PC-9 (cell line): ENCODE measurements at regions not wholly inside any gene's neighbourhood (a gene's known extent, or its start where the extent isn't known, plus 50 kb on each side); places are given as distances from the start of the nearest gene placed in this dataset.
A peak's percentile ranks its signal among the peaks of the same experiment; 100 is the strongest.

Experiments used
- BruUV-seq: library from RNA; stranded (reverse); fragments of 400-500 nt; replicated peaks from 2 replicates; lab custom pipeline; 2021; lab: Mats Ljungman, UMichigan
- CTCF ChIA-PET: fragments of 300-600 bp; sonication (Branson Sonifier 250); formaldehyde crosslinking; loops from one replicate; lab custom pipeline; 2022; ENCODE audit warnings: antibody characterized with exemption; lab: Charles Lee
- POLR2A ChIA-PET: fragments of 300-600 bp; sonication (Branson Sonifier 250); formaldehyde crosslinking; loops from one replicate; lab custom pipeline; 2022; ENCODE audit warnings: antibody characterized with exemption; ENCODE audit not compliant: unreplicated experiment; lab: Charles Lee
- DNase-seq, 2 experiments: peaks; one replicate each; pipeline versions ENCODE4 v3.0.0 to v3.0.0-alpha.2; 2015 to 2022; ENCODE audit warnings: mixed read lengths in 1 of 2
- H2AFZ ChIP-seq: fragments of 200-600 bp; sonication (generic); 2 replicates; pipeline ENCODE4 v1.8.1; 2017; ENCODE audit warnings: antibody characterized with exemption
- H3F3A ChIP-seq: fragments of 200-600 bp; sonication (generic); 2 replicates; pipeline ENCODE4 v1.8.1; 2017; ENCODE audit warnings: antibody characterized with exemption, mild to moderate bottlenecking, low read depth; ENCODE audit not compliant: insufficient read depth
- H3K27ac ChIP-seq: fragments of 200-600 bp; sonication (generic); 2 replicates; pipeline ENCODE4 v1.6.1; 2016; ENCODE audit warnings: mixed run types
- H3K27me3 ChIP-seq: fragments of 200-600 bp; sonication (generic); 2 replicates; pipeline ENCODE4 v1.6.1; 2016; ENCODE audit warnings: low read depth, mixed run types; ENCODE audit not compliant: insufficient read depth
- H3K36me3 ChIP-seq: fragments of 200-600 bp; sonication (generic); 2 replicates; pipeline ENCODE4 v1.6.1; 2016; ENCODE audit warnings: low read depth, mixed run types
- H3K4me1 ChIP-seq: fragments of 200-600 bp; sonication (generic); replicated peaks from 2 replicates; pipeline ENCODE4 v1.6.1; 2016; ENCODE audit warnings: mixed run types; ENCODE audit not compliant: insufficient read depth
- H3K4me2 ChIP-seq: fragments of 200-600 bp; sonication (generic); 2 replicates; pipeline ENCODE4 v1.6.1; 2017; ENCODE audit warnings: mixed run types
- H3K4me3 ChIP-seq: fragments of 200-600 bp; sonication (generic); 2 replicates; pipeline ENCODE4 v1.6.1; 2016; ENCODE audit warnings: mixed run types
- H3K79me2 ChIP-seq: fragments of 200-600 bp; sonication (generic); 2 replicates; pipeline ENCODE4 v1.6.1; 2017; ENCODE audit warnings: low read depth, mixed run types
- H3K9me2 ChIP-seq: fragments of 200-600 bp; sonication (generic); 2 replicates; pipeline ENCODE4 v1.8.1; 2017; ENCODE audit warnings: mild to moderate bottlenecking; ENCODE audit not compliant: insufficient read depth
- H3K9me3 ChIP-seq: fragments of 200-600 bp; sonication (generic); 2 replicates; pipeline ENCODE4 v1.8.1; 2016; ENCODE audit warnings: low read depth; ENCODE audit not compliant: insufficient read depth
- H4K20me1 ChIP-seq: fragments of 200-600 bp; sonication (generic); 2 replicates; pipeline ENCODE4 v1.8.1; 2017; ENCODE audit not compliant: insufficient read depth
- EZH2 ChIP-seq: fragments of 200-600 bp; sonication (generic); IDR thresholded peaks from 2 replicates; pipeline ENCODE4 v1.8.0; 2017; ENCODE audit warnings: antibody characterized with exemption, low read depth
- intact Hi-C: fragments of 100-400 bp; cut with micrococcal nuclease; formaldehyde crosslinking; loops from one replicate; pipeline ENCODE4 v1.10.0; 2022; ENCODE audit not compliant: unreplicated experiment
- TF ChIP-seq, protein P1 (sequence below): fragments of 200-600 bp; sonication (generic); conservative IDR thresholded peaks from 2 replicates; pipeline ENCODE4 v1.6.1; 2017; ENCODE audit warnings: mixed run types, antibody characterized with exemption, mild to moderate bottlenecking, moderate library complexity

DNA sequence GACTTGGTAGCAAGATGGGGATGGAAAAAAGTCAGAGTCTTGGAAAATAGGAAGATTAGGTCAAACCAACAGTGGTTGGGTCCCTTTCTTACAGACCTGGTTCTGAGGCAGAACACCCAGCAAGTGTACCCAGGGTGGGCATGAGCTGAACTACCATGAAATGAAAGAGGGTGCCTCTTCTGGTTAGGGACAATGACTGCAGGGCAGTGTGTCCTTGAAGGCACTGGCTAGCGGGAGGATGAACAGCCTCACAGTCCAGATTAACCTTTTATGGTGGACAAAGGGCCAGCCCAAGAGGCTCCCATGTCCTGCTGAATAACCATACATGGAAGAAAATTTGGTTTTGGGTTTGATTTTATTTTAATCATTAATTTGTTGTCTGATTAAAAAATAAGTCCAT, 61.8 kb upstream of the CCDC85A start:
- Histone ChIP-seq H4K20me1 (no peaks in the 10 kb centered on the region), H3K4me2 (no peak overlapping the region), H3K4me3 (no peak overlapping the region), H3K9me2 (no peaks in the 10 kb centered on the region), H3K27ac (no peak overlapping the region), H3K9me3 (no peaks in the 10 kb centered on the region), H3F3A (no peaks in the 10 kb centered on the region), H3K4me1 (no peaks in the 10 kb centered on the region), H3K79me2 (no peaks in the 10 kb centered on the region), H3K36me3 (no peaks in the 10 kb centered on the region), H3K27me3 (peaks cover 27% of the 10 kb centered on the region; the same call in 1 of the 2 replicates), H2AFZ (no peak overlapping the region)
- ChIA-PET POLR2A (no interaction called here), CTCF (no interaction called here)
- TF ChIP-seq, protein P1, sequence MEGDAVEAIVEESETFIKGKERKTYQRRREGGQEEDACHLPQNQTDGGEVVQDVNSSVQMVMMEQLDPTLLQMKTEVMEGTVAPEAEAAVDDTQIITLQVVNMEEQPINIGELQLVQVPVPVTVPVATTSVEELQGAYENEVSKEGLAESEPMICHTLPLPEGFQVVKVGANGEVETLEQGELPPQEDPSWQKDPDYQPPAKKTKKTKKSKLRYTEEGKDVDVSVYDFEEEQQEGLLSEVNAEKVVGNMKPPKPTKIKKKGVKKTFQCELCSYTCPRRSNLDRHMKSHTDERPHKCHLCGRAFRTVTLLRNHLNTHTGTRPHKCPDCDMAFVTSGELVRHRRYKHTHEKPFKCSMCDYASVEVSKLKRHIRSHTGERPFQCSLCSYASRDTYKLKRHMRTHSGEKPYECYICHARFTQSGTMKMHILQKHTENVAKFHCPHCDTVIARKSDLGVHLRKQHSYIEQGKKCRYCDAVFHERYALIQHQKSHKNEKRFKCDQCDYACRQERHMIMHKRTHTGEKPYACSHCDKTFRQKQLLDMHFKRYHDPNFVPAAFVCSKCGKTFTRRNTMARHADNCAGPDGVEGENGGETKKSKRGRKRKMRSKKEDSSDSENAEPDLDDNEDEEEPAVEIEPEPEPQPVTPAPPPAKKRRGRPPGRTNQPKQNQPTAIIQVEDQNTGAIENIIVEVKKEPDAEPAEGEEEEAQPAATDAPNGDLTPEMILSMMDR, result no peak
- TF ChIP-seq EZH2, result no peak
- no TSS peak for BruUV-seq
- intact Hi-C loops, result no loop called here
- DNase-seq, result peak in 1 of 2 experiments; percentile 16

- H3K4me2 ChIP-seq, result no peak overlapping the region
- no peaks in the 10 kb centered on the region for H3K9me2 ChIP-seq
- POLR2A ChIA-PET, result no interaction called here
- H4K20me1 ChIP-seq, result no peaks in the 10 kb centered on the region
- TF ChIP-seq EZH2, result no peak
- TF ChIP-seq, protein P1, result no peak
- no peak overlapping the region for H3K4me3 ChIP-seq
- H3K27me3 ChIP-seq, result peaks cover 28% of the 10 kb centered on the region; the same call in 1 of the 2 replicates
- no peaks in the 10 kb centered on the region for H3K4me1 ChIP-seq
- CTCF ChIA-PET, result no interaction called here
- H3K27ac ChIP-seq, result no peak overlapping the region
- H3K36me3 ChIP-seq, result no peaks in the 10 kb centered on the region
- BruUV-seq, result no TSS peak
- no peaks in the 10 kb centered on the region for H3K79me2 ChIP-seq
- intact Hi-C loops, result no loop called here
- no peaks in the 10 kb centered on the region for H3F3A ChIP-seq
- no peak for DNase-seq
- no peaks in the 10 kb centered on the region for H3K9me3 ChIP-seq
- H2AFZ ChIP-seq, result no peak overlapping the region
Measured at GRCh38 chr2:56123538-56123937, 60.3 kb upstream of the CCDC85A start.

DNA sequence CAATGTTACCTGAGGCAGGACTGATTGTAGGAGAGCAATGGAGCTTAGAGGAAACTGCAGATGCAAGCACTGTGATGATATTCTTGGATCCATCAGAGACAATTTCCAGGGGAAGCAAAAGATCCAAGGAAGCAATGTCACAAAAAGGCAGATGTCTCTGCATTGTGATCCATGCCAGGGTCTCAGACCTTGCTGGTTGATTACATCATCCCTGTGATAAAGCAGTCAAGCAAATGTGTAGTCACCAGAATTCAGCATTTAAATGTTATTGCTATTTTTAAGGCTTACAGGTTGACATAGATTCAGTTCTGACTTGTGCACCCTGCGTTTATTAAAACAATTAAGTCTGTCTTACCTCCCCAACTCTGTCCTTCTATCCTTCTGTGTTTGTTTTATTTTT, 56.8 kb upstream of the CCDC85A start:
- DNase-seq, result no peak
- intact Hi-C loops, result no loop called here
- H3K4me2 ChIP-seq, result no peak overlapping the region
- H3K4me1 ChIP-seq, result no peaks in the 10 kb centered on the region
- ChIA-PET POLR2A (no interaction called here), CTCF (no interaction called here)
- no peak overlapping the region for H3K4me3 ChIP-seq
- H3K27me3 ChIP-seq, result peaks cover 28% of the 10 kb centered on the region; the same call in 1 of the 2 replicates
- TF ChIP-seq, protein P1, result no peak
- TF ChIP-seq EZH2, result no peak
- no peaks in the 10 kb centered on the region for H3K79me2 ChIP-seq
- H4K20me1 ChIP-seq, result no peaks in the 10 kb centered on the region
- BruUV-seq, result no TSS peak
- no peaks in the 10 kb centered on the region for H3K9me3 ChIP-seq
- H3F3A ChIP-seq, result no peaks in the 10 kb centered on the region
- no peak overlapping the region for H2AFZ ChIP-seq
- no peak overlapping the region for H3K27ac ChIP-seq
- no peaks in the 10 kb centered on the region for H3K36me3 ChIP-seq
- no peaks in the 10 kb centered on the region for H3K9me2 ChIP-seq
